ENCODE measurements at regions not wholly inside any gene's neighbourhood (a gene's known extent, or its start where the extent isn't known, plus 50 kb on each side); places are given as distances from the start of the nearest gene placed in this dataset.

DNA sequence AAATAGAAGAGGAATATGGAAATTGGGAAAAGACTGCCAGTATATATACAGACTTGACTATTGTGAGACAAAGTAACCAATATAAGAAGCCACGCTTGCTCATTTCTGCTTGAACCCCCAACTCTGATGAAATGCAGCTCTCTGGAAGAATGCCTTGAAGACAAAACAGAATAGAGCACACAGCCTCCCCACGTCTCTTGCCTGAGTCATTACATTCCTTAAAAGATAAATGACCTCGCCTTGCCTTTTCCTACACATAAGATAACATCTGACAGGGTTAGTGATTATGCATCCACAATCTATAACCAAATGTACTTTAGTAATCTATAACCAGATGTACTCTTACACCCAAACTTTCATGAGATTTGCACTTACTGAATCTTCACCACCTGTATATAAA, 141.1 kb upstream of the EEF1E1 start:
- TF ChIP-seq SIN3A (IDR thresholded peaks at IDR 0.05; ENCODE audit: borderline replicate concordance, insufficient read depth, low read length) (no peak), POLR2AphosphoS5 (IDR thresholded peaks at IDR 0.05; ENCODE audit: low read depth, low read length) (no peak), TAF1 (IDR thresholded peaks at IDR 0.05; ENCODE audit: borderline replicate concordance, insufficient read depth, low read length) (no peak), FOXP2 (optimal IDR thresholded peaks at IDR 0.05; ENCODE audit: borderline replicate concordance, extremely low read depth, extremely low read length, insufficient read depth) (no peak)
- TF ChIP-seq, protein P1, sequence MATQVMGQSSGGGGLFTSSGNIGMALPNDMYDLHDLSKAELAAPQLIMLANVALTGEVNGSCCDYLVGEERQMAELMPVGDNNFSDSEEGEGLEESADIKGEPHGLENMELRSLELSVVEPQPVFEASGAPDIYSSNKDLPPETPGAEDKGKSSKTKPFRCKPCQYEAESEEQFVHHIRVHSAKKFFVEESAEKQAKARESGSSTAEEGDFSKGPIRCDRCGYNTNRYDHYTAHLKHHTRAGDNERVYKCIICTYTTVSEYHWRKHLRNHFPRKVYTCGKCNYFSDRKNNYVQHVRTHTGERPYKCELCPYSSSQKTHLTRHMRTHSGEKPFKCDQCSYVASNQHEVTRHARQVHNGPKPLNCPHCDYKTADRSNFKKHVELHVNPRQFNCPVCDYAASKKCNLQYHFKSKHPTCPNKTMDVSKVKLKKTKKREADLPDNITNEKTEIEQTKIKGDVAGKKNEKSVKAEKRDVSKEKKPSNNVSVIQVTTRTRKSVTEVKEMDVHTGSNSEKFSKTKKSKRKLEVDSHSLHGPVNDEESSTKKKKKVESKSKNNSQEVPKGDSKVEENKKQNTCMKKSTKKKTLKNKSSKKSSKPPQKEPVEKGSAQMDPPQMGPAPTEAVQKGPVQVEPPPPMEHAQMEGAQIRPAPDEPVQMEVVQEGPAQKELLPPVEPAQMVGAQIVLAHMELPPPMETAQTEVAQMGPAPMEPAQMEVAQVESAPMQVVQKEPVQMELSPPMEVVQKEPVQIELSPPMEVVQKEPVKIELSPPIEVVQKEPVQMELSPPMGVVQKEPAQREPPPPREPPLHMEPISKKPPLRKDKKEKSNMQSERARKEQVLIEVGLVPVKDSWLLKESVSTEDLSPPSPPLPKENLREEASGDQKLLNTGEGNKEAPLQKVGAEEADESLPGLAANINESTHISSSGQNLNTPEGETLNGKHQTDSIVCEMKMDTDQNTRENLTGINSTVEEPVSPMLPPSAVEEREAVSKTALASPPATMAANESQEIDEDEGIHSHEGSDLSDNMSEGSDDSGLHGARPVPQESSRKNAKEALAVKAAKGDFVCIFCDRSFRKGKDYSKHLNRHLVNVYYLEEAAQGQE (IDR thresholded peaks at IDR 0.05; ENCODE audit: insufficient read depth in 1 of 2, low read depth in 2 of 2, low read length in 2 of 2): no peak

Measured in PFSK-1 (cell line).